H1 (cell line): ENCODE measurements at regions not wholly inside any gene's neighbourhood (a gene's known extent, or its start where the extent isn't known, plus 50 kb on each side); places are given as distances from the start of the nearest gene placed in this dataset.

ENCODE experiments used
- CTCF ChIA-PET: fragments of 300-600 bp; sonication (Branson Sonifier 250); formaldehyde crosslinking; loops from one replicate; lab custom pipeline; 2021; ENCODE audit not compliant: partially characterized antibody; lab: Charles Lee
- POLR2A ChIA-PET: fragments of 300-600 bp; sonication (Branson Sonifier 250); formaldehyde crosslinking; loops from one replicate; lab custom pipeline; 2021; ENCODE audit warnings: inconsistent platforms; ENCODE audit not compliant: partially characterized antibody; lab: Charles Lee
- DNase-seq, 2 experiments: peaks; one replicate each; pipeline versions ENCODE4 v3.0.0 to v3.0.0-alpha.2; 2010 to 2022; ENCODE audit warnings: low spot score in 2 of 2, low read depth in 1 of 2, mixed read lengths in 1 of 2
- FAIRE-seq: peaks from 2 replicates; lab custom pipeline; 2011; peaks lifted over from hg19 to GRCh38; lab: Jason Lieb, UNC
- H2AFZ ChIP-seq: 2 replicates; pipeline ENCODE4 v1.8.1; 2012; ENCODE audit warnings: low read length, inconsistent platforms
- H2AK5ac ChIP-seq: 2 replicates; pipeline ENCODE4 v1.6.1; 2013; ENCODE audit warnings: low read depth, low read length
- H2BK120ac ChIP-seq: replicated peaks from 2 replicates; pipeline ENCODE3; 2013; ENCODE audit warnings: low read depth, low read length, inconsistent platforms
- H2BK12ac ChIP-seq: 2 replicates; pipeline ENCODE4 v1.6.1; 2013; ENCODE audit warnings: low read depth, low read length
- H2BK15ac ChIP-seq: 2 replicates; pipeline ENCODE4 v1.6.1; 2013; ENCODE audit warnings: low read length
- H2BK20ac ChIP-seq: 2 replicates; pipeline ENCODE4 v1.6.1; 2013; ENCODE audit warnings: low read length
- H2BK5ac ChIP-seq: 2 replicates; pipeline ENCODE4 v1.6.1; 2013; ENCODE audit warnings: low read depth, low read length
- H3K14ac ChIP-seq: 2 replicates; pipeline ENCODE4 v1.6.1; 2013; ENCODE audit warnings: inconsistent platforms; ENCODE audit not compliant: insufficient read length
- H3K18ac ChIP-seq: 2 replicates; pipeline ENCODE4 v1.6.1; 2013; ENCODE audit warnings: low read length; ENCODE audit errors: extremely low read depth
- H3K23ac ChIP-seq: 2 replicates; pipeline ENCODE4 v1.6.1; 2013; ENCODE audit warnings: inconsistent platforms; ENCODE audit not compliant: insufficient read length
- H3K23me2 ChIP-seq: 2 replicates; pipeline ENCODE4 v1.6.1; 2013; ENCODE audit warnings: low read depth, low read length
- H3K27ac ChIP-seq: 2 replicates; pipeline ENCODE4 v1.6.1; 2011; ENCODE audit warnings: low read depth, low read length, inconsistent platforms
- H3K27me3 ChIP-seq, 4 experiments: replicated peaks in 1 of 4; 1 replicate in 1 of 4; 2 replicates in 3 of 4; pipeline versions ENCODE4 v1.6.1 to v1.8.1; 2011 to 2013; ENCODE audit warnings: low read length in 3 of 4, mild to moderate bottlenecking in 3 of 4, inconsistent platforms in 2 of 4, mixed read lengths in 2 of 4, moderate library complexity in 1 of 4; ENCODE audit not compliant: control insufficient read depth in 3 of 4, insufficient read depth in 3 of 4; ENCODE audit errors: extremely low read depth in 1 of 4
- H3K36me3 ChIP-seq, 4 experiments: 2 replicates each; pipeline versions ENCODE4 v1.6.1 to v1.8.1; 2011 to 2013; ENCODE audit warnings: mild to moderate bottlenecking in 4 of 4, low read length in 3 of 4, moderate library complexity in 2 of 4, control low read depth in 1 of 4, inconsistent platforms in 1 of 4; ENCODE audit not compliant: insufficient read depth in 4 of 4, control insufficient read depth in 2 of 4
- H3K4ac ChIP-seq: replicated peaks from 2 replicates; pipeline ENCODE3; 2013; ENCODE audit warnings: low read length, low read depth, mixed read lengths, inconsistent platforms; ENCODE audit not compliant: insufficient read length
- H3K4me1 ChIP-seq, 4 experiments: replicated peaks in 1 of 4; 1 replicate in 1 of 4; 2 replicates in 3 of 4; pipeline versions ENCODE4 v1.6.1 to v1.8.1; 2011 to 2013; ENCODE audit warnings: low read length in 3 of 4, inconsistent platforms in 2 of 4, mixed read lengths in 1 of 4; ENCODE audit not compliant: insufficient read depth in 4 of 4, control insufficient read depth in 3 of 4
- H3K4me2 ChIP-seq, 2 experiments: 2 replicates each; pipeline versions ENCODE4 v1.6.1 to v1.8.1; 2011 to 2013; ENCODE audit warnings: low read depth in 2 of 2, low read length in 2 of 2, control low read depth in 1 of 2, inconsistent platforms in 1 of 2, mild to moderate bottlenecking in 1 of 2; ENCODE audit not compliant: insufficient read depth in 1 of 2
- H3K4me3 ChIP-seq, 4 experiments: fragments of 200-600, 300-600 bp in 1 of 4; sonication (generic), shearing (Covaris generic), sonication (Bioruptor Twin) in 1 of 4; 2 replicates each; pipeline versions ENCODE4 v1.5.1 to v1.8.1; 2011 to 2016; ENCODE audit warnings: low read length in 4 of 4, low read depth in 3 of 4, control low read depth in 2 of 4, inconsistent platforms in 2 of 4, mild to moderate bottlenecking in 2 of 4, mixed read lengths in 1 of 4, moderate library complexity in 1 of 4; ENCODE audit not compliant: insufficient read depth in 2 of 4; ENCODE audit errors: extremely low read depth in 1 of 4
- H3K56ac ChIP-seq: replicated peaks from 2 replicates; pipeline ENCODE3; 2013; ENCODE audit warnings: low read depth, mild to moderate bottlenecking, mixed read lengths, low read length, inconsistent platforms; ENCODE audit not compliant: insufficient read length
- H3K79me1 ChIP-seq: 2 replicates; pipeline ENCODE4 v1.6.1; 2013; ENCODE audit warnings: low read depth, low read length, control low read depth
- H3K79me2 ChIP-seq, 2 experiments: 2 replicates each; pipeline versions ENCODE4 v1.6.1 to v1.8.1; 2012 to 2013; ENCODE audit warnings: low read length in 2 of 2, mild to moderate bottlenecking in 2 of 2, inconsistent platforms in 1 of 2; ENCODE audit not compliant: insufficient read depth in 2 of 2, control insufficient read depth in 1 of 2
- H3K9ac ChIP-seq, 4 experiments: replicated peaks in 1 of 4; 1 replicate in 1 of 4; 2 replicates in 3 of 4; pipeline versions ENCODE4 v1.6.1 to v1.8.1; 2011 to 2013; ENCODE audit warnings: low read depth in 3 of 4, low read length in 3 of 4, control low read depth in 2 of 4, mild to moderate bottlenecking in 2 of 4, moderate library complexity in 2 of 4, inconsistent platforms in 1 of 4; ENCODE audit errors: extremely low read depth in 1 of 4
- H3K9me3 ChIP-seq, 2 experiments: 2 replicates each; pipeline versions ENCODE4 v1.6.1 to v1.8.1; 2012 to 2013; ENCODE audit warnings: mild to moderate bottlenecking in 2 of 2, moderate library complexity in 2 of 2, control low read depth in 1 of 2, inconsistent platforms in 1 of 2, low read depth in 1 of 2, low read length in 1 of 2, mixed read lengths in 1 of 2; ENCODE audit not compliant: insufficient read depth in 2 of 2
- H4K20me1 ChIP-seq, 2 experiments: replicated peaks in 1 of 2; 2 replicates each; pipeline versions ENCODE3 to v1.8.1; 2011 to 2013; ENCODE audit warnings: inconsistent platforms in 2 of 2, low read length in 2 of 2, mild to moderate bottlenecking in 1 of 2; ENCODE audit not compliant: insufficient read depth in 2 of 2, control insufficient read depth in 1 of 2
- H4K5ac ChIP-seq: 2 replicates; pipeline ENCODE4 v1.6.1; 2013; ENCODE audit warnings: low read length, low read depth, mixed read lengths, inconsistent platforms; ENCODE audit not compliant: insufficient read length
- H4K8ac ChIP-seq: 2 replicates; pipeline ENCODE4 v1.8.0; 2013; ENCODE audit warnings: mild to moderate bottlenecking, moderate library complexity, low read length, inconsistent platforms; ENCODE audit not compliant: insufficient read depth; ENCODE audit errors: extremely low read depth
- H4K91ac ChIP-seq: replicated peaks from 2 replicates; pipeline ENCODE3; 2013; ENCODE audit warnings: low read length, mixed read lengths, inconsistent platforms; ENCODE audit not compliant: insufficient read length
- CHD1 ChIP-seq: IDR thresholded peaks from 2 replicates; pipeline ENCODE4 v1.6.1; 2012; ENCODE audit warnings: low read depth, low read length, improper control_type of control experiment
- JUN ChIP-seq: IDR thresholded peaks from 2 replicates; pipeline ENCODE4 v1.6.1; 2011; ENCODE audit warnings: low read depth, mild to moderate bottlenecking, improper control_type of control experiment, low read length
- MAFK ChIP-seq: IDR thresholded peaks from 2 replicates; pipeline ENCODE4 v1.6.1; 2012; ENCODE audit warnings: low read depth, mild to moderate bottlenecking, improper control_type of control experiment, low read length
- NANOG ChIP-seq: IDR thresholded peaks from 2 replicates; pipeline ENCODE4 v1.6.1; 2011; ENCODE audit warnings: low read length, low read depth, mild to moderate bottlenecking, inconsistent platforms; ENCODE audit not compliant: insufficient read depth, poor library complexity, severe bottlenecking
- POLR2AphosphoS5 ChIP-seq: IDR thresholded peaks from 2 replicates; pipeline ENCODE4 v1.6.1; 2011; ENCODE audit warnings: low read depth, low read length
- POU5F1 ChIP-seq: IDR thresholded peaks from 2 replicates; pipeline ENCODE4 v1.6.1; 2011; ENCODE audit warnings: low read depth, mild to moderate bottlenecking, low read length, moderate library complexity
- RNF2 ChIP-seq: fragments of 200-900, 300-1000 bp; sonication (generic); IDR thresholded peaks from 2 replicates; pipeline ENCODE4 v1.7.1; 2016; ENCODE audit warnings: borderline replicate concordance, low read depth, mild to moderate bottlenecking, antibody characterized with exemption, low read length; ENCODE audit not compliant: poor library complexity, severe bottlenecking; ENCODE audit errors: missing control alignments
- SP1 ChIP-seq: IDR thresholded peaks from 2 replicates; pipeline ENCODE4 v1.6.1; 2011; ENCODE audit warnings: low read depth, low read length
- SP2 ChIP-seq: IDR thresholded peaks from 2 replicates; pipeline ENCODE4 v1.6.1; 2012; ENCODE audit warnings: mild to moderate bottlenecking, low read length, inconsistent platforms
- SP4 ChIP-seq: IDR thresholded peaks from 2 replicates; pipeline ENCODE4 v1.6.1; 2012; ENCODE audit warnings: low read length, inconsistent platforms
- TCF12 ChIP-seq: IDR thresholded peaks from 2 replicates; pipeline ENCODE4 v1.6.1; 2011; ENCODE audit warnings: low read depth, mild to moderate bottlenecking, low read length
- YY1 ChIP-seq: IDR thresholded peaks from 2 replicates; pipeline ENCODE4 v1.6.1; 2011; ENCODE audit warnings: low read depth, mild to moderate bottlenecking, low read length
- WGBS, 2 experiments: shearing (Covaris generic) in 1 of 2; methylation state at CpG; one replicate each; pipeline versions ENCODE4 v1.1.6 to v1.1.7; 2013 to 2015; ENCODE audit warnings: low lambda C conversion rate in 2 of 2, mixed read lengths in 2 of 2, inconsistent platforms in 1 of 2, low coverage in 1 of 2, missing lambda C conversion rate in 1 of 2; ENCODE audit not compliant: insufficient replicate concordance in 2 of 2, insufficient coverage in 1 of 2, insufficient read length in 1 of 2; ENCODE audit errors: extremely low coverage in 1 of 2, missing lambda C conversion rate in 1 of 2; 5-methylcytosine and 5-hydroxymethylcytosine counted together
- TF ChIP-seq, protein P1 (sequence below): IDR thresholded peaks from 2 replicates; pipeline ENCODE4 v1.6.1; 2012; ENCODE audit warnings: inconsistent platforms

DNA sequence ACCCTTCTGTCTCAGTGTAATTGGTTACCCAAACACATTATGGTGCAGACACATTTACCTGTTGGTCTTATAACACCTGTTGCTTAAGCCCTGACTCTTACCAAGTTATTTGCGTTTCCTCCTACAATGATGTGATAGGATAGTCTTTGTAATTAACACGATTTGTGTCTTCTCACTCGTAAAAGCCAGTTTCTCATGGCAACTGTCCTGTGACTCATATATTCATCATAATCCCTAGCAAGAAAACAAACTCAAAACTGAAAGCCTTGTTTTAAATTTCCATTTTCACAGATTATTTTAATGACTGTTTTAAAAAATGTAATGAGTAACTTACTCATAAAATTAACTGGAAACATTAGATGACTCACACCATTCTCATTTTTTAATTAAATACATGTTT lies 495.2 kb downstream of the NLGN4X start:
- DNase-seq (no peak), FAIRE-seq (no peak)
- H3K4me3 ChIP-seq = no peak overlapping the region

More for the DNA sequence above, 495.2 kb downstream of the NLGN4X start:
- Histone ChIP-seq H2BK12ac (no peak overlapping the region), H4K8ac (no peak overlapping the region), H3K4ac (no peak overlapping the region), H4K91ac (no peak overlapping the region), H4K20me1 (no peaks in the 10 kb centered on the region)
- TF ChIP-seq NANOG (no peak), JUN (no peak), POU5F1 (no peak), SP1 (no peak), SP4 (no peak), RNF2 (no peak), YY1 (no peak), TCF12 (no peak), CHD1 (no peak), SP2 (no peak), MAFK (no peak), POLR2AphosphoS5 (no peak)
- TF ChIP-seq, protein P1, sequence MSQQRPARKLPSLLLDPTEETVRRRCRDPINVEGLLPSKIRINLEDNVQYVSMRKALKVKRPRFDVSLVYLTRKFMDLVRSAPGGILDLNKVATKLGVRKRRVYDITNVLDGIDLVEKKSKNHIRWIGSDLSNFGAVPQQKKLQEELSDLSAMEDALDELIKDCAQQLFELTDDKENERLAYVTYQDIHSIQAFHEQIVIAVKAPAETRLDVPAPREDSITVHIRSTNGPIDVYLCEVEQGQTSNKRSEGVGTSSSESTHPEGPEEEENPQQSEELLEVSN = no peak
- TF ChIP-seq, all 59 proteins: peak for 0
- Histone ChIP-seq H2BK20ac (no peak overlapping the region), H3K79me1 (no peaks in the 10 kb centered on the region), H3K27me3 (no peaks in the 10 kb centered on the region), H3K23ac (no peak overlapping the region), H2AK5ac (no peak overlapping the region), H3K36me3 (no peaks in the 10 kb centered on the region), H3K9me3 (no peaks in the 10 kb centered on the region), H3K4me1 (no peaks in the 10 kb centered on the region), H3K4me2 (no peak overlapping the region), H3K18ac (no peak overlapping the region), H3K56ac (no peak overlapping the region), H3K23me2 (no peaks in the 10 kb centered on the region), H4K5ac (no peak overlapping the region), H3K9ac (no peak overlapping the region), H2AFZ (no peak overlapping the region), H2BK120ac (no peak overlapping the region), H3K14ac (no peak overlapping the region), H3K27ac (no peak overlapping the region), H2BK5ac (no peak overlapping the region), H2BK15ac (no peak overlapping the region), H3K79me2 (no peaks in the 10 kb centered on the region)
- WGBS, 2 experiments = 57% methylated on average over 3 of the region's 3 CpGs; no CpG with 5 or more reads in 1 of the 2 experiments
- CTCF ChIA-PET = no interaction called here
- POLR2A ChIA-PET = no interaction called here
